HG03025 (cell line): ENCODE measurements at regions not wholly inside any gene's neighbourhood (a gene's known extent, or its start where the extent isn't known, plus 50 kb on each side); places are given as distances from the start of the nearest gene placed in this dataset.

Experiments
- ATAC-seq: cut with Tn5 transposase; IDR thresholded peaks from one replicate; pipeline ENCODE4 v1.9.1; 2021; ENCODE audit warnings: mild to moderate bottlenecking, moderate library complexity; ENCODE audit not compliant: unreplicated experiment, low FRiP score

DNA sequence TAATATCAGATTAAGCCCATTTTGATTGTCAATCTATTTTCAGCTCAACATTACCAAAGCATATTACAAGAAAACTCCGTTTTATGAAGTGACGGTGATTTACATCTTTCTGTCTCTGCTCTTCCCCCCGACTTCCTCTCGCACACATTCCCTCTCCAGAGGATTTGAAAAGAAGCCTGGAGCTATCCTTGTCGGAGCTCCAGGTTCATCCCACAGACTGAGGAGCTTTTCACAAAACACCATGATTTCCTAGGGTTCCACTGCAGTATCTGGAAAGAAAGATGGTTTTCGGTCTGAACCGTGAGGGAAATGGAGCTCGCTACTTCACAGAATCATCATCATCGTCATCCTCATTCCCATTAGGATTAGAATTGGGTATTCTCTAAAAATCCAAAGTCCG, 655.5 kb upstream of the MGMT start:
- ATAC-seq, result no peak

- no peak for ATAC-seq
Measured at GRCh38 chr10:128812000-128812399, 655.0 kb upstream of the MGMT start.

- no peak for ATAC-seq
Measured at GRCh38 chr10:128813574-128813973, 653.5 kb upstream of the MGMT start.

DNA sequence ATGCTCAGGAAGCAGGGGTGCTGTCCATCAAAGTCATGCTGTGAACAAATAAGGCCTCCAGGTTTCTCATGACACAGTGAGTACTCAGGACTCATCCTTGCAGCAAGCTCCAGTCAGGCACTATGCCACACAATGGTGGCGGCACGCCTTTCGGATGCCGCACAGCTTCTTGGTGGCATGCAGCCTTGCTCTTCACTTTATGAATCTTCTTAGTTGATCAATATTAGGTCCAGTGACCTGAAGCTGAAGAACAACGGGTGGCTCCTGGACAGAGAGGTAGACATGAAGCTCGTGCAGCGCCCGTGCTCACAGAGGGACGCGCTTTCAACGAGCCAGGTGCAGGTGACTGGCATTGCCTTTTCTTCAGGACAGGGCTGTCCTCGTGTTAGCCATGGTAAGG, 653.0 kb upstream of the MGMT start:
- no peak for ATAC-seq

DNA sequence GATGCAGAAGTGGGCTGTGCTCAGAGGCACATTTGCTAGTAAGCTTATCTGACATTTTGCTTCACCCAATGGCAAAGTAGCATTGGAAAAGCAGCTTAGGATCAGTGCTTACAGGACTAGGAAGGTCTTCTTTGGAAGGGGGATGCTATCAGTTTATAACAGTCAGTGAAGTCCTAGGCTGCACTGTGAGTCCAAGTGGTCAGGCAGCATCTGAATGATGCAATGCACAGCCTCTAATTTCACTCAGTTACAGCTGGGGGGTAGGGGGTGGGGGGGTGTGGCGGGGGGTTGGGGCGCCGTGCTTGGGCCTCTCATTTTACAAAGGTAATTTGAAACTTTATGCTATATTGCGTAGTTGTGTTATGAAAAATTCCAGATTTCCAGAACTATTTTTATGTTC, 652.3 kb upstream of the MGMT start:
- ATAC-seq, result no peak

- no peak for ATAC-seq
Measured at GRCh38 chr10:128816726-128817125, 650.3 kb upstream of the MGMT start.

- ATAC-seq, result no peak
Measured at GRCh38 chr10:128817636-128818035, 649.4 kb upstream of the MGMT start.

DNA sequence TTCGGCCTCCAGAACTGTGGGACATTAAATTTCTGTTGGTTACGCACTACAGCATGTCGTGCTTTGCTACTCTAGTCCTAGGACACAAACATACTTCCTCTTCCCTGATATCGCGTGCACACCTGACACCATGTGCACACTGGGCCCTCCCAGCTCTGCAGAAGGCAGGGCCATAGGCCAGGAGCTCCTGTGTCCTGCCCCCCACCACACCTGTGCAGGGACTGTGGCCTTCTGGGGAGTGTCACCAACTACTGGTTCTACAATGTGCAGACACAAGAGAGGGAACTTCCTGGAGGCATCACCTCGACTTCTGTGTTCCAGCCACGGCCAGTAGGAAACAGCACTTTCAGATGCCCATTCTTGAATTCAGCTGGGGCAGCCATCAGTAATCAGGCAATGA, 646.4 kb upstream of the MGMT start:
- ATAC-seq, result no peak

DNA sequence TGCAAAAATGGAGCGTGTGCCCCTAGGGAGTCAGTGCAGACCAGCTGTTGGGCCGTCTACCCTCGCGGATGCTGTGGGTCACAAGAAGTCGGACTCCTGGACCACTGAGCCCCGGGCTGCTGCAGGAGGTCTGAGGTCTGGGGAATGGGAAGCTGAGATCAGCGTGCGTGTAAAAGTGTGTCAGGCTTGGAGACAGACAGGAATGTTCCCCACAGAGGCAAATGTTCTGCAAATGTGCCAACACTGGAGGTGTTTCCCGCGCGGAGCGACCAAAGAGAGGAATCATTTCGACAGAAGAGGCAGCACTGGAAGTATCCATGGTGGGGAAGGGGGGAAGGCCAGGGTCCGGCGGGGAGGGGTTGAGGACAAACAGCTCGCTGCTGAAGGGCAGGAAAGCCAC, 643.8 kb upstream of the MGMT start:
- no peak for ATAC-seq

- ATAC-seq, result no peak
Measured at GRCh38 chr10:128825626-128826025, 641.4 kb upstream of the MGMT start.

DNA sequence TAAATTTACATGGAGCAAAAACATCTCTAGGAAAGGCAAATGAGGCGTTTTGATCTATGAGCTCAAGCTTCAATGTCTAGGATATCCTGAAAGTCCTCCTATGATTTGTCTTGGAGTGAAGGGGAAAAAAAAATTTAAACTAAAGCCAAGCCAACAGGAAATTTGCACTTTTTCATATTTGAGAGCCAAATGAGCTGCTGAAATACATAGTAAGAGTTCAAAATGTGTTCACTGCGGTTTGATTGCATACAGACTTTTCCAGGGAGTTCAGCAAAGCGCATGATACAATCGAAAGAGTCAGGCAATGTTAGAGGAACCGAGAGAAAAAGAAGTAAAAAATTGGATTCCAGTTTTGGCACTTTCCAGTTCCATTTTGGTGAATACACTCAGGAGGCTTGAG, 633.4 kb upstream of the MGMT start:
- no peak for ATAC-seq

DNA sequence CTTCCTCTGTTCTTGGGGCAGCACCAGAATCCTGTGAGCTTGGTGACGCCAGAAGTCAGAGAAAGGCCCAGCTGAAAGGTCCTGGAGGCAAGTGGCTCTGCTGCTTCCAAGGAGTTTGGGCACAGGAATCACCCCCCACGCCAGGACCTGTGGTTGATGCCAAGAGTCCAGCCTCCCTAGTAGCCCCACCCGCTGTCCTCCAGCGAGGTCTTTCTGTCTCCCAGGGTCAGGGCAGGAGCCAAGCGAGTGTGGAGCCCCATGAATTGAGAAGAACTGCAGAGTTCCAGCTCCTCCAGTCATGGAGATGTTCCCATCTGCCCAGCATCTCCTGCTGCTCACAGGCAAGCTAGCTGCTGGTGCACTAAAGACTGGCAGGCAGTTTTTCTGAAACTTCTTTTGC, 631.7 kb upstream of the MGMT start:
- ATAC-seq, result no peak

DNA sequence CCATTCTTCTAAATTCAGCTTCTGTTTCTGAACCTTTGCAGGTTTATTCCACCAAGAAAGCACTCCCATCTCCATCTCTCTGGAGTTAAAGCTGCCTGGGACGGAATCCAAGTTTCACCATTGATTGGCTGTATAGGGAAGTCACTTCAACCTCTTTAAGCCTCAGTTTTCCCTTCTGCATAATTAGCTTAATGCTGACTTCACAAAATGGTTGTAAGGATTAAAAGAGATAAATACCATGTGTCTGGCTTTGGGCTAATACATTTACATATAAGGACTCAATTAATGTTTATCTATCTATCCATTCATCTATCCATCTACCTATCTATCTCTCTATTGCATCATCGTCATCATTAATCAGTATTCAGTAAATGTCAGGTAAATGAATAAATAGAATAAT, 629.6 kb upstream of the MGMT start:
- no peak for ATAC-seq

DNA sequence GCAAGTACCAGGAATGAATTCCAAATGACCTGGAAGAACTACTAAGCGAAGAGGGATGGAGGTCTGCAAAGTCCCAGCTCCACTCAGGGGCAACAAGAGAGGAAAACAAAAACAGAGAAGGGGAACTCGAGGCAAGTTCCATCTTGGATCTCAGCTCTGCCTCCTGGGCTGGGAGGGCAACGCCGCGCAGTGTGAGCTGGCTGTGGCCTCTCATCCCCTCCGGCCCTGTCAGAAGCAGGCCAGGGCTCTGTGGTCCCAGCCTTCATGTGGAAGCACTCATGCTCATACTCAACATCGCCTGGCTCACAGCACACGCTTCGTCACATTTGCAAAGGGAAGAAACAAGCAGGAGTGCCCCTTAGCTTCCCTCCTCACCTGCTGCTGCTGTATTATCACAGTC, 627.9 kb upstream of the MGMT start:
- no peak for ATAC-seq

- no peak for ATAC-seq
Measured at GRCh38 chr10:128839701-128840100, 627.3 kb upstream of the MGMT start.

GRCh38 chr10:128843972-128844371, 623.1 kb upstream of the MGMT start:
- no peak for ATAC-seq

- ATAC-seq, result no peak
Measured at GRCh38 chr10:128846927-128847326, 620.1 kb upstream of the MGMT start.

- no peak for ATAC-seq
Measured at GRCh38 chr10:128848810-128849209, 618.2 kb upstream of the MGMT start.

- ATAC-seq, result no peak
Measured at GRCh38 chr10:128850647-128851046, 616.4 kb upstream of the MGMT start.

- ATAC-seq, result no peak
Measured at GRCh38 chr10:128851281-128851680, 615.8 kb upstream of the MGMT start.

DNA sequence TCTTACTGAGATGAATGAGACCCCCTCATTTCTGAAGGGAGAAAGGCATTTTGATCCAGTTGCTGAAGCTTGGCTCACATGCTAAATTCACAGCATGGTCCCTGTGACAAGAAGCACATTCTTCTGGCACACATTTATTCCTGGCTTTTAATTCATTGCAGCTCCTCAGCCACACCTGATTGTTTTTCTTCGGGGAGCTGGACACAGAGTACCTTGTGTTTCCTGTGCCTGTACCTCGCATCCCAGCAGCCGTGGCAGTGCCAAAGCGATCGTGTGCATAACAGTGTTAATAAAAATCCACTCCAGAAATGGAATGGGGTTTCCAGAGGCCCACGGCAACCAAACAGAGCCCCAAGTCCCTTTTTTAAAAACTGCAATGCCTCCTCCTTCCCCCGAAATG, 615.3 kb upstream of the MGMT start:
- ATAC-seq, result no peak

- no peak for ATAC-seq
Measured at GRCh38 chr10:128852449-128852848, 614.6 kb upstream of the MGMT start.

- ATAC-seq, result no peak
Measured at GRCh38 chr10:128852902-128853301, 614.1 kb upstream of the MGMT start.

- no peak for ATAC-seq
Measured at GRCh38 chr10:128853537-128853936, 613.5 kb upstream of the MGMT start.
